HG03432 (cell line): ENCODE measurements at regions not wholly inside any gene's neighbourhood (a gene's known extent, or its start where the extent isn't known, plus 50 kb on each side); places are given as distances from the start of the nearest gene placed in this dataset.

Experiments used
- ATAC-seq: cut with Tn5 transposase; IDR thresholded peaks from one replicate; pipeline ENCODE4 v1.9.1; 2021; ENCODE audit warnings: mild to moderate bottlenecking, moderate library complexity; ENCODE audit not compliant: unreplicated experiment

- ATAC-seq: no peak
Observed at GRCh38 chr10:44435196-44435595, 50.3 kb upstream of the CXCL12 start.

DNA sequence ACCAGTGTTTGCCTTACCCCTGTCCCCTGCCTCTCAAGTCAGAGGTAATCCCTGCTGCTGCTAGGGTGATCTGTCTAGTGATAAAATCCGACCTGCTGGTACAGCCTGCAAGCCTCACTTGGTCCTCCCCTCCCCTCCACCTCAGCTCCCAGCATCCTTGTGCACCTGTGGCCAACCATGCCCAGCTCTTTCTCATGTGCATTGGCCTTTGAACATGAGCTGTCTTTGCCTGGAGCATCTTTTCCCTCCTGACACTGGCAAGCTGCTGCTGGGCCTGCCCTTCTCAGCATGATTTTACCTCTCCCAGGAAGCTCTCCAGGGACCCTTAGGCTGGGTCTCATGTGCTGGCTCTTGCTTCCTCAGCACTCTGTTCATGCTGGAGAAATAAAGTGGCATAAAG is 51.3 kb upstream of the CXCL12 start:
- ATAC-seq: no peak

DNA sequence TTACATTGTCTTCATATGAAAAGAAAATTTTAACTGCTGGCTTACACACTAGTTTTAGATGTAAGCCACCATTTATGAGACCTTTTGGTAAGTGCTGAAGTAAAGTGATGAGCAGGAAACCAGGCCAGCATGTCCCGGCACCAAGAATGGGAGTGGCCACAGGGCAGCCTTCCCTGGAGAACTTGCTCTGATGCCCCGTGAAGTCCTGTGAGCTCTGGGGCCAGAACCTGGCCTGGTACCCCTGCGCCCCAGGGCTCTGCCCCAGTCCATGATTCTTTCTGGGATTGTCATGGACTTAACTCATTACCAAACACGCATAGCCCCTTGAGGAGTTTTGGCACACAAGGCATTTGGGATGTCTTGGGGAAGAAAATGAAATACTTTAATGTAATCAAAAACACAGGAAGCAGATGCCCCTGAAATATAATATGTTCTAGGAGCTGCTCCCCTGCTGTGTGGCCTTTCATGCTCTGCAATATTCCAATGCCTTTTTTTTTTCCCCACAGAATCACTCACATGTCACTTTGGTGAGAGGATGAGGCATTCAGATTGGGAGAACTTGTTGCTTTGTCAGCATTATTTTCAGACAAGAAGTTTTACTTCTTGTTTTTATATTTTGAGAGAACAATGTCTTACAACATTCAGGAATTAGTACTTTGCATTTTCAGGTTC is 53.1 kb upstream of the CXCL12 start:
- no peak for ATAC-seq

DNA sequence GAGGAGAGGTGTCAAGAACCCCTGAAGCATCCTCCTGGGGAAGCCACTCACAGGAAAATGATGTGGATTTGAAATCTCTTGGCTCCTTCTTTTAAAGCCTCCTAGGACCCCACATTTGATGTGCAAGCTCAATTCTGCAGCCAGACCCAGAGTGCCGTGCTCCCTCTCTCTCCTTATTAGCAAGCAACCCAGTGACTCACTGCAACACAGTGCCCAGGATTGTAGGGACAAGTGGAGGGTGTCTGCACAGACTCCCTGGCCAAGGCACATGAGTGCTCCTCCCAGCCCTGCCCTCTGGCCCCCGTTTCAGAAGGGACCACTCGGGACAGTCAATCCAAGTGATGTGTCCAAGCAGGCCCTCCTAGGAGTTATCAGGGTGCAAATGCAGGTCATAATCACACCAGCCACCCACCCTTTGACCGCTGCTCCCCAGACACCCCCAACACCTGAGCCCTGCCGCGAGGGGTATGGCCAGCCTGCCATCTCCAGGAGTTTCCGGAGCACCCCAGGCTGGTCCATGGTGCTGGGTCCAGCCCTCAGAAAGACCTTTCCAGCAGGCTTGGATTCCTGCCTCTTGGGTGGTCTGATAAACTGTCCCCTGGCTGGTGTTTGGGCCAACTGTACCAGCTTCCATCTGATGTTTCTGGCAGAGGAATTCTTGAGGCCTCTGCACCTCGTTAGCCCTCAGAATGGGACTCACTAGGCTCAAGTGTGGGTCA is 54.5 kb upstream of the CXCL12 start:
- ATAC-seq: no peak

DNA sequence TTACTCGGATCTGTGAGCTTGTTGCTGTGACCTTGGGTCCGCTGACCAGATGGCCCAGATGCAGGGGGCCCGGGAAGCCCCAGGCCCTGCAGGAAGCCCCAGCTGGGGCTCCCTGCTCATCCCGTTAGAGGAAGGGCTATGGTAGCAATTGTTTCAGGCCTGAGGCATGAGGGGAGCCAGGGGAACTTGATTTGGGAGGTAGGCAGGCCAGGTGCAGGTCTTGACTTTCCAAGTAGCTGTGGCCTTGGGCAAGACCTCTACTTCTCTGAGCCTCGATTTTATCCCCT is 55.0 kb upstream of the CXCL12 start:
- no peak for ATAC-seq

GRCh38 chr10:44457259-44457658 is 72.4 kb upstream of the CXCL12 start:
- no peak for ATAC-seq

DNA sequence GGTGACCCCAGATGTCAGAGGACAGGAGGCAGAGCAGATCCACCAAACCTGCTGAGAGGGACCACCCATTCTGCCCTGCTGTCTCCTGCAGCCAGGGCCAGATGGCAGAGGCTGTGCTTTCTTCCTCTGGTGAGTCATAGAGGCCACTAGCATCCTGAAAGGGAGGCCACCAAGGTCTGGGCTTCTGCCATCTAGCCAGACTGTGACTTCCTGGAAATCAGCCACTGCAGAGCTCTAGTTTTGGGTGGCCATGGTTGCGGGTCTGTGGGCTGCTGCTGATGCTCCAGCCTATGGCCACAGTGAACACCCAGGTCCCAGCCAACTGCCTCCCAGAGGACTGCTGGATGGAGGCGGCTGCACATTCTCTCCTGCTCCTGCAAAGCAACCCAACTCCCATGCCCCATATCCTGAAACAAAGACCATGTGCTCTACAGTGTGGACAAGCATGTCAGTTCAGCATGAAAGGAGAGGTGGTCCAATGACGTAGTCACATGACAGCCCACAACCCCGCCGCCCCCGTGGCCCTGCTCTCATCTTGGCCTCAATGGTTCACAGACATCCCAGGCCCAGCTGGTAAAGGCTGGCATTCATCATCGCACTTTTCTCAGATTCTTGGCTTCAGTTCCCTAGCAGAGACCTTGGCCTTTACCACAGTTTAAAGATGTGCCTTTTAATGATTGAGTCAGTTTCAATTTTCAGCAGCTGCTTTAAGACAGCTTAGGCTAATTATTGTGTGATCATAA is 73.9 kb upstream of the CXCL12 start:
- ATAC-seq: no peak

- no peak for ATAC-seq
Observed at GRCh38 chr10:44459671-44460070, 74.8 kb upstream of the CXCL12 start.

DNA sequence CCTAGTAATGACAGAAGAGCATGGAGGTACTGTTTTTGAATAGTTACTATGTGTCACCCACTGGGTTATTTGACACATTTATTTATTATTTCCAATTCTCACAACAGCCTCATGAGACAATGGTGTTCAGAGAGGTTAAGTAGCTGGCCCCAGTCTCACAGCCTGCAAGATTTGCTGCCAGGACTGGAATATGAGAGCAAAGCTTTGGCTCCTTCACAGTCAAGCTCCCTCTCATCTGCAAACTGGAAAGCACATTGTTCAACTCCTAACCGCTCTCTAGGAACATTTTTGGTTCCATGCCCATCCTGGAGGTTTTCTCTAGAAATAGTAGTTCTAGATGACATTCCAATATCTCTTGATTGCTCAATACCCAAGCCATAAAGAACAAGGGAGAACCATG is 75.5 kb upstream of the CXCL12 start:
- ATAC-seq: no peak

DNA sequence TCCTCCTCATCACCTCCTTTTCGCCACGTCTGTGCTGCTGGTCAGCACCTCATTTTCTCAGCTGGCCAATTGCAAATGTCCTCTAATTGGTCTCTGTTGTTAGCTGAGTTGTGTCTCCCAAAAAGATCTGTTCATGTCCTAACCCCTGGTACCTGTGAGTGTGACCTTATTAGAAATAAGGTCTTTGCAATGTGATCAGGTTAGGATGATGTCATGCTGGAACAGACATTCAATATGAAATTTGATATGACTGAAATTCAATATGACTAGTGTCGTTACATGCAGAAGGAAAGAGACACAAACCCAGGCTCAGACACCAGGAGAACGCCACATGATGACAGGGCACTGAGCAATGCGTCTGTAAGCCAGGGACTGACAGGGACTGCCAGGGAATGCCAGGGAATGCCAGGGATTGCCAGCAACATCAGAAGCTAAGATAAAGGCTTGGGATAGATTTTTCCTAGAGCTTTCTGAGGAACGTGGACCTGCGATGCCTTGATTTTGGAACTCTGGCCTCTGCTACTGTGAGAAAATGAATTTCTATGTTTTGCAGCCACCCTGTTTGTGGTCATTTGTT is 77.5 kb upstream of the CXCL12 start:
- ATAC-seq: no peak

DNA sequence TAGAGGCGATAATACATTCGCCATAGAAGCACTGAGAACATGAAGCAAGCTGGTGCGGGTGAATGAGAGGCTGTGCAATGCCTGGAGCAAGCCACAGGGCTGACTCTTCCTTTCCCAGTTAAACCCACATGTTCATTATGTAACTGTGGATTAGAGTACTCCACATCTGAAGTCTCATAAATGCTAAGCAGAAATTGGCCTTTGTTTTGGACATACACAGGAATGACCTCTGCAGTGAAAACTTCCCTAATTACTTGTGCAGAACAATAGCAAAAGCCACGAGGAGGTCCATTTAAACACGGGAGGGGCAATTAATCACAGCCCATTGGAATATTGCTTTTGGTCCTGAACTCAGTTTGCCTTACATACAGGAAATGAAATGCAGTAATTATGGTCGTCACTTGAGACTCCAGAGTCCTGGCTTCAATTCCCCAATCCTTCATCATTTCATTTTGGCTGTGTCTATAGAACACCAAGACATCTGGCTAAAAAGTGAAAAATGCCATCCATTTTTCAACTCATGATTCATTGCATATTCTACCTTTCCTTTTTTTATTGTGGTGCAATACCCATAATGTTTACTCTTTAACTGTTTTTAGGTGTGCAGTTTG is 78.7 kb upstream of the CXCL12 start:
- no peak for ATAC-seq

GRCh38 chr10:44464503-44464902 is 79.6 kb upstream of the CXCL12 start:
- no peak for ATAC-seq

DNA sequence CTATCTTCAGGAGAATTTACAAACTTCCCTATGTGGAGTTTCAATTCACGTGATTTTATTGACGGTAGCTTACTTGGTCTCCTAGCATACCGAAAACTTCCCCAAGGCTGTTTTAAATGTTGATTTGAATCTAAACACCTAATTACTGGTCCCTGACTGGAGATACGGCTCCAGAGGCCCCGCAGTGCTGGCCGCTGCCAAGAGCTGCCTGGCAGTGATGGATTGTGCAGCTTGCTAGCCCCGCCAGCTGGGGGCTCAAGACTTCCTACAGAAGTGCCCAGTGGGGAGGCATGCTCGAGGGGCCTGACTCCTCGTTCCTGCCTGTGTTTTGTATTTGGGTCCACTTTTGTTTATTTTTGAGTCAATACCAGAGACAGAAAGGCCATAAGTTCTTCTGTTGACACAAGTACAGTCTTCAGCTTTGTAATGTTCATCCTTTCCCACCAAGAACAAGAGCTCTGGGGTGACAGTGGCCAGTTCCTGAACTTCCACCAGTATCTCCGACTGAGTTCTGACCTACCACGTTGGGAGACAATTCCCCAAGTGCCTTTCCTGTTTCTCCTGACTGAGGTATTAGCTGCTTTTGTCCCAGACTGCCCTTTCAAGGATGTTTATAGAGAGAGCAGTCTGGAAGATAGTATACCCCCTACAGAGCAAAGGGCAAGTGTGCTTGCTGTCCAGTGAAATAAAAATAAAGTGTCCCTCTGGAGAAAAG is 80.7 kb upstream of the CXCL12 start:
- ATAC-seq: no peak

- ATAC-seq: no peak
Observed at GRCh38 chr10:44466236-44466635, 81.3 kb upstream of the CXCL12 start.

GRCh38 chr10:44467090-44467489 is 82.2 kb upstream of the CXCL12 start:
- no peak for ATAC-seq

DNA sequence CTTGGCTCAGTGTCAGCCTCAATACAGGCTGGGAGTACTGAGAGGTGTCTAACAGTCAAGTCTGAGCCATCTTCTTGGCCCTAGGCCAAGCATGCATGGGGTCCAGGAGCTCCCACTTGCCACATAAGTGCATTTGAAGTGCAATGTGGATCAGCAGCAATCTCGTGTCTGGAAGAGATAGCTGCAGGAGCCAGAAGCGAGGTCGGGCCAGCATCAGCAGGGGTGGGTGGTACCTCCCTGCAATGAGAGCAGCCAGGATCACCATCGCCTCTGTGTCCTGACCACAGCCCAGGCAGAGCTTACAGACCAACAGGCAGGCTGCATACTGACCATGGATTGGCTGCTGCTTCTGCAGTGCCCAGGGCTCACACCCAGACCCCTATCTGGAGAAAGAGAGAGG is 83.0 kb upstream of the CXCL12 start:
- ATAC-seq: no peak

GRCh38 chr10:44468525-44468924 is 83.6 kb upstream of the CXCL12 start:
- ATAC-seq: no peak

- no peak for ATAC-seq
Observed at GRCh38 chr10:44468965-44469364, 84.1 kb upstream of the CXCL12 start.

- ATAC-seq: no peak
Observed at GRCh38 chr10:44470784-44471183, 85.9 kb upstream of the CXCL12 start.

DNA sequence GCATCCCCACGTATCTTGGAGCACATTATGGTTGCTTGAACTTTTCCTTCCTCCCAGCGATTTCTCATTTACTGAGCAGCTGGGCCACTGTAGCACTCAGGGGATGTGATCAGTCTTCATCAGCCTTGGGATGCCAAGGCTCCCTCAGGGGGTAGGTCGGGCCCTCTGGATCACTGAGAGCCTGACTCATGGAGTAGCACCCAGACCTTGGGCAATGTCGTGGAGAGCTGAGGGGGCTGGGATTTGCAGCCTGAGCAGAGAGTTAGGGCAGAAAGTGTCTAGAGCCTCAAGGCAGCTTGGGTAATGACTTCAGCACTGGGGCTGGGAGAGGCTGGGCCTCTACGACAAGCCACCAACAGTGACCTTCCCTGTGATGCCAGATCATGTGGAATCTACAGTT is 86.5 kb upstream of the CXCL12 start:
- no peak for ATAC-seq

DNA sequence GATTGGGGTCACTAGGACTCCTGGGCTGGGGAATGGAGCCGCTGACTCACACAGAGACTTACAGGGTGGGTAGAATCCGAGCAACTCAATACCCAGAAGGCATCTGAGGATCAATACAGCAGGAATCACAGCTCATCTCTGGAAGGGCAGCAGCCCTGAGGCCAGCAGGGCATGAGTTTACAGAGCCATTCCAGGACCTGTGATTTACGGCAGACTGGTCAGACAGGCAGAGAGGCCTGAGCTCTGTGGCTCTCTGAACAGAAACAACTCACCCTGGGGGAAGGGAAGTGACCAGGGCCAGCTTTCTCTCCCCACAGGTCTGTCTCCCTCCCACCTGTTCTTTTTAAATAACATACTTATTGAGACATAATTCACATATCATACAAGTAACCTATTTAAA is 88.2 kb upstream of the CXCL12 start:
- no peak for ATAC-seq
